Osteocyte (in vitro differentiated cells): ENCODE measurements at regions not wholly inside any gene's neighbourhood (a gene's known extent, or its start where the extent isn't known, plus 50 kb on each side); places are given as distances from the start of the nearest gene placed in this dataset.

ENCODE experiments used
- DNase-seq: peaks from one replicate; pipeline ENCODE4 v3.0.0; 2021; ENCODE audit warnings: mixed read lengths; ENCODE audit not compliant: unreplicated experiment; ENCODE audit errors: extremely low spot score
- H3K27ac Mint-ChIP-seq: one replicate; pipeline ENCODE4 v1.8.0; 2021; ENCODE audit warnings: mild to moderate bottlenecking, mixed read lengths; ENCODE audit not compliant: unreplicated experiment
- H3K27me3 Mint-ChIP-seq: one replicate; pipeline ENCODE4 v1.8.0; 2021; ENCODE audit warnings: mixed read lengths; ENCODE audit not compliant: unreplicated experiment
- H3K36me3 Mint-ChIP-seq: one replicate; pipeline ENCODE4 v1.8.0; 2021; ENCODE audit warnings: mixed read lengths; ENCODE audit not compliant: unreplicated experiment
- H3K4me1 Mint-ChIP-seq: one replicate; pipeline ENCODE4 v1.8.0; 2021; ENCODE audit warnings: mixed read lengths; ENCODE audit not compliant: unreplicated experiment
- H3K4me3 Mint-ChIP-seq: one replicate; pipeline ENCODE4 v1.8.0; 2021; ENCODE audit warnings: mild to moderate bottlenecking, moderate library complexity, mixed read lengths; ENCODE audit not compliant: unreplicated experiment
- H3K9me3 Mint-ChIP-seq: one replicate; pipeline ENCODE4 v1.8.0; 2021; ENCODE audit warnings: mixed read lengths; ENCODE audit not compliant: unreplicated experiment
- CTCF ChIP-seq: fragments of 200-600 bp; sonication (generic); IDR thresholded peaks from 2 replicates; pipeline ENCODE4 v1.5.0; 2021; ENCODE audit warnings: antibody characterized with exemption, mild to moderate bottlenecking, moderate library complexity

- no peak overlapping the region for H3K27ac Mint-ChIP-seq
- no peaks in the 10 kb centered on the region for H3K9me3 Mint-ChIP-seq
- peaks cover 3% of the 10 kb centered on the region for H3K4me1 Mint-ChIP-seq
- H3K27me3 Mint-ChIP-seq = peaks cover 19% of the 10 kb centered on the region
- H3K36me3 Mint-ChIP-seq = no peaks in the 10 kb centered on the region
- DNase-seq = no peak
- no peak overlapping the region for H3K4me3 Mint-ChIP-seq
- no peak for TF ChIP-seq CTCF
Measured at GRCh38 chr5:124292322-124292855, 454.1 kb downstream of the ZNF608 start.

- Mint-ChIP-seq H3K4me3 (no peak overlapping the region), H3K27me3 (peaks cover 22% of the 10 kb centered on the region), H3K36me3 (no peaks in the 10 kb centered on the region), H3K4me1 (peaks cover 3% of the 10 kb centered on the region), H3K27ac (no peak overlapping the region), H3K9me3 (no peaks in the 10 kb centered on the region)
- DNase-seq = no peak
- peak; percentile 11 for TF ChIP-seq CTCF
Measured at GRCh38 chr5:124289641-124290311, 456.7 kb downstream of the ZNF608 start.

- Mint-ChIP-seq H3K36me3 (no peaks in the 10 kb centered on the region), H3K4me1 (peaks cover 3% of the 10 kb centered on the region), H3K27me3 (peaks cover 23% of the 10 kb centered on the region), H3K9me3 (no peaks in the 10 kb centered on the region), H3K27ac (no peak overlapping the region), H3K4me3 (no peak overlapping the region)
- TF ChIP-seq CTCF = no peak
- DNase-seq = no peak
Measured at GRCh38 chr5:124289130-124289529, 457.3 kb downstream of the ZNF608 start.

DNA sequence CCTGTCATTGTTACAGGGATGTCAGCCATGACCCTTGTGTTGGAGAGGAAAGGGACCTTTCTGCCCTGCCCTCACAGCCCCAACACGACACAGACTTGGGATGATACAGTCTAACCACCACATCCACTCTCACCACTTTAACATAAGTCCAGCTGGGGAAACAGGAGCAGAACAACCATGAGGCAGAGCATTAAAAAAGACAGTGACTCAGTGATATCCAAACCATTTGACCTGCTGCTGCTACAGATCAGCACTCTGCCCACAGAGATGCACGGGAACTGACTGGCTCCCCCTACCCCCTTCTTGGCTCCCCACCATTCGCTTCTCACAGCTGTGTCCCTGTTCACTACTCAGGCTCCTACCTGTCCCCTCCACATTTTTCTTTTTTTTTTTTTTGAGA is 458.6 kb downstream of the ZNF608 start:
- no peak for DNase-seq
- no peak overlapping the region for H3K4me3 Mint-ChIP-seq
- H3K4me1 Mint-ChIP-seq = peaks cover 3% of the 10 kb centered on the region
- peaks cover 25% of the 10 kb centered on the region for H3K27me3 Mint-ChIP-seq
- no peaks in the 10 kb centered on the region for H3K36me3 Mint-ChIP-seq
- no peaks in the 10 kb centered on the region for H3K9me3 Mint-ChIP-seq
- TF ChIP-seq CTCF = no peak
- no peak overlapping the region for H3K27ac Mint-ChIP-seq

GRCh38 chr5:124285733-124286132 is 460.7 kb downstream of the ZNF608 start:
- peaks cover 13% of the 10 kb centered on the region for H3K27me3 Mint-ChIP-seq

More at GRCh38 chr5:124285733-124286132, 460.7 kb downstream of the ZNF608 start:
- no peaks in the 10 kb centered on the region for H3K9me3 Mint-ChIP-seq
- H3K27ac Mint-ChIP-seq = no peak overlapping the region
- H3K36me3 Mint-ChIP-seq = no peaks in the 10 kb centered on the region
- DNase-seq = no peak
- no peak for TF ChIP-seq CTCF
- peaks cover 3% of the 10 kb centered on the region for H3K4me1 Mint-ChIP-seq
- no peak overlapping the region for H3K4me3 Mint-ChIP-seq
